WTC11 (cell line): ENCODE measurements at regions not wholly inside any gene's neighbourhood (a gene's known extent, or its start where the extent isn't known, plus 50 kb on each side); places are given as distances from the start of the nearest gene placed in this dataset.

ENCODE experiments used
- ATAC-seq: fragments of 200-7000 bp; cut with Tn5 transposase; 2 replicates; pipeline ENCODE4 v1.10.0; 2021; ENCODE audit warnings: mild to moderate bottlenecking, moderate library complexity
- CTCF ChIA-PET: fragments of 300-600 bp; sonication (Branson Sonifier 250); formaldehyde crosslinking; loops from one replicate; lab custom pipeline; 2021; ENCODE audit warnings: antibody characterized with exemption; lab: Charles Lee
- POLR2A ChIA-PET: fragments of 350-600 bp; sonication (Branson Sonifier 250); formaldehyde crosslinking; loops from one replicate; lab custom pipeline; 2021; ENCODE audit warnings: antibody characterized with exemption; lab: Charles Lee
- DNase-seq: peaks from one replicate; pipeline ENCODE4 v3.0.0; 2021; ENCODE audit warnings: low spot score
- H3K27ac Mint-ChIP-seq: 2 replicates; pipeline ENCODE4 v1.8.0; 2021; ENCODE audit warnings: mixed read lengths
- H3K27me3 Mint-ChIP-seq: 2 replicates; pipeline ENCODE4 v1.8.0; 2021; ENCODE audit warnings: low read depth, mild to moderate bottlenecking, moderate library complexity, mixed read lengths
- H3K36me3 Mint-ChIP-seq: 2 replicates; pipeline ENCODE4 v1.8.0; 2021; ENCODE audit warnings: mixed read lengths
- H3K4me1 Mint-ChIP-seq: 2 replicates; pipeline ENCODE4 v1.8.0; 2022; ENCODE audit warnings: mixed read lengths
- H3K4me3 Mint-ChIP-seq: 2 replicates; pipeline ENCODE4 v1.8.0; 2021; ENCODE audit warnings: mild to moderate bottlenecking, moderate library complexity, mixed read lengths
- H3K9me3 Mint-ChIP-seq: 2 replicates; pipeline ENCODE4 v1.8.0; 2021; ENCODE audit warnings: mixed read lengths
- CREB1 ChIP-seq: sonication (generic); formaldehyde crosslinking; IDR thresholded peaks from 2 replicates; pipeline ENCODE4 v1.8.0; 2023; ENCODE audit warnings: mild to moderate bottlenecking, missing genetic modification reagents
- ELF4 ChIP-seq: sonication (generic); formaldehyde crosslinking; IDR thresholded peaks from 2 replicates; pipeline ENCODE4 v1.8.1; 2022; ENCODE audit warnings: low read depth, mild to moderate bottlenecking, moderate library complexity, missing genetic modification reagents
- ESRRA ChIP-seq: sonication (generic); formaldehyde crosslinking; IDR thresholded peaks from 2 replicates; pipeline ENCODE4 v1.8.1; 2022; ENCODE audit warnings: mild to moderate bottlenecking, missing genetic modification reagents, borderline replicate concordance
- FOXK1 ChIP-seq: sonication (generic); formaldehyde crosslinking; IDR thresholded peaks from 2 replicates; pipeline ENCODE4 v1.8.0; 2022; ENCODE audit warnings: mild to moderate bottlenecking, moderate library complexity, missing genetic modification reagents
- GABPB1 ChIP-seq: sonication (generic); formaldehyde crosslinking; IDR thresholded peaks from 2 replicates; pipeline ENCODE4 v1.8.1; 2023; ENCODE audit warnings: mild to moderate bottlenecking, missing genetic modification reagents
- HMGA2 ChIP-seq: fragments of 250-450 bp; sonication (Bioruptor Pico); IDR thresholded peaks from 2 replicates; pipeline ENCODE4 v1.4.0; 2021; ENCODE audit warnings: mild to moderate bottlenecking, moderate library complexity
- IRF2 ChIP-seq: sonication (generic); formaldehyde crosslinking; IDR thresholded peaks from 2 replicates; pipeline ENCODE4 v1.8.0; 2022; ENCODE audit warnings: low read depth, missing genetic modification reagents, borderline replicate concordance
- JAZF1 ChIP-seq: fragments of 250-450 bp; sonication (Bioruptor Pico); IDR thresholded peaks from 2 replicates; pipeline ENCODE4 v1.9.0; 2021; ENCODE audit warnings: moderate library complexity, mild to moderate bottlenecking, inconsistent platforms
- MXD4 ChIP-seq: fragments of 250-450 bp; sonication (Bioruptor Pico); IDR thresholded peaks from 2 replicates; pipeline ENCODE4 v1.8.0; 2021; ENCODE audit warnings: mild to moderate bottlenecking, moderate library complexity, borderline replicate concordance
- MYBL2 ChIP-seq: sonication (generic); formaldehyde crosslinking; IDR thresholded peaks from 2 replicates; pipeline ENCODE4 v1.8.1; 2023; ENCODE audit warnings: mild to moderate bottlenecking, moderate library complexity, missing genetic modification reagents
- NFYB ChIP-seq: sonication (generic); formaldehyde crosslinking; conservative IDR thresholded peaks from 2 replicates; pipeline ENCODE4 v1.8.0; 2022; ENCODE audit warnings: low read depth, missing genetic modification reagents
- OVOL2 ChIP-seq: fragments of 250-450 bp; sonication (Bioruptor Pico); IDR thresholded peaks from 2 replicates; pipeline ENCODE4 v1.9.0; 2021; ENCODE audit warnings: mild to moderate bottlenecking, borderline replicate concordance
- PRRX2 ChIP-seq: fragments of 250-450 bp; sonication (Bioruptor Pico); IDR thresholded peaks from 2 replicates; pipeline ENCODE4 v1.8.0; 2021; ENCODE audit warnings: mild to moderate bottlenecking
- SMAD4 ChIP-seq: sonication (generic); formaldehyde crosslinking; IDR thresholded peaks from 2 replicates; pipeline ENCODE4 v1.8.0; 2022; ENCODE audit warnings: mild to moderate bottlenecking, missing genetic modification reagents
- SOX15 ChIP-seq: fragments of 250-450 bp; sonication (Bioruptor Pico); IDR thresholded peaks from 2 replicates; pipeline ENCODE4 v1.9.0; 2021; ENCODE audit warnings: mild to moderate bottlenecking
- ZNF121 ChIP-seq: sonication (generic); formaldehyde crosslinking; IDR thresholded peaks from 2 replicates; pipeline ENCODE4 v1.8.0; 2023; ENCODE audit warnings: missing genetic modification reagents
- ZNF671 ChIP-seq: fragments of 250-450 bp; sonication (Bioruptor Pico); IDR thresholded peaks from 2 replicates; pipeline ENCODE4 v1.8.0; 2021; ENCODE audit warnings: mild to moderate bottlenecking
- TF ChIP-seq, protein P1 (sequence below): sonication (generic); formaldehyde crosslinking; IDR thresholded peaks from 2 replicates; pipeline ENCODE4 v1.8.1; 2023; ENCODE audit warnings: mild to moderate bottlenecking, missing genetic modification reagents, borderline replicate concordance
- TF ChIP-seq, protein P2 (sequence below): sonication (generic); formaldehyde crosslinking; IDR thresholded peaks from 2 replicates; pipeline ENCODE4 v1.8.1; 2022; ENCODE audit warnings: low read depth, mild to moderate bottlenecking, moderate library complexity, missing genetic modification reagents, borderline replicate concordance
- TF ChIP-seq, protein P3 (sequence below): sonication (generic); formaldehyde crosslinking; conservative IDR thresholded peaks from 2 replicates; pipeline ENCODE4 v1.8.1; 2022; ENCODE audit warnings: mild to moderate bottlenecking, missing genetic modification reagents
- TF ChIP-seq, protein P4 (sequence below): sonication (generic); formaldehyde crosslinking; IDR thresholded peaks from 2 replicates; pipeline ENCODE4 v1.8.0; 2022; ENCODE audit warnings: mild to moderate bottlenecking, missing genetic modification reagents
- TF ChIP-seq, protein P5 (sequence below): fragments of 250-450 bp; sonication (Bioruptor Pico); IDR thresholded peaks from 2 replicates; pipeline ENCODE4 v1.9.0; 2021; ENCODE audit warnings: mild to moderate bottlenecking, borderline replicate concordance
- TF ChIP-seq, protein P6 (sequence below): sonication (generic); formaldehyde crosslinking; IDR thresholded peaks from 2 replicates; pipeline ENCODE4 v1.8.1; 2023; ENCODE audit warnings: mild to moderate bottlenecking, missing genetic modification reagents

DNA sequence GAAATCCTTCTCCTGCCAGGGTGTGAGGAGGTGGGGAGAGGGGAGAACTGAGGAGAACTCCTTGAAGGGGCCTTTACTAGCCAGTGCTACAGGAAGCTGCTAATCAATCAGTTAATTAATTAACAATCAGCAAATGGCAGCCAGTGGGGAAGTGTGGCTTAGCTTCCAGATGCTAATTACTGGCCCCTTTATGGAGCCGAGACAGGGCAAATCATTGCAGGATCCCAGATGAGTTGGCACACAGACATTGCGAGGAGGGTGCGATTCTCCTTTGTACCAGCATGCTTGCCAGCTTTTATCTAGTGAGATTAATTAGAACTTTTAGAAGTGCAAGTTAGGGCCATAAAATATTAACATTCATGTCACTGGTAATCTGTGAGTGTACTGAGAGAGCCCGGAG is 84.0 kb downstream of the XRCC2 start (continued):
- TF ChIP-seq, protein P1, sequence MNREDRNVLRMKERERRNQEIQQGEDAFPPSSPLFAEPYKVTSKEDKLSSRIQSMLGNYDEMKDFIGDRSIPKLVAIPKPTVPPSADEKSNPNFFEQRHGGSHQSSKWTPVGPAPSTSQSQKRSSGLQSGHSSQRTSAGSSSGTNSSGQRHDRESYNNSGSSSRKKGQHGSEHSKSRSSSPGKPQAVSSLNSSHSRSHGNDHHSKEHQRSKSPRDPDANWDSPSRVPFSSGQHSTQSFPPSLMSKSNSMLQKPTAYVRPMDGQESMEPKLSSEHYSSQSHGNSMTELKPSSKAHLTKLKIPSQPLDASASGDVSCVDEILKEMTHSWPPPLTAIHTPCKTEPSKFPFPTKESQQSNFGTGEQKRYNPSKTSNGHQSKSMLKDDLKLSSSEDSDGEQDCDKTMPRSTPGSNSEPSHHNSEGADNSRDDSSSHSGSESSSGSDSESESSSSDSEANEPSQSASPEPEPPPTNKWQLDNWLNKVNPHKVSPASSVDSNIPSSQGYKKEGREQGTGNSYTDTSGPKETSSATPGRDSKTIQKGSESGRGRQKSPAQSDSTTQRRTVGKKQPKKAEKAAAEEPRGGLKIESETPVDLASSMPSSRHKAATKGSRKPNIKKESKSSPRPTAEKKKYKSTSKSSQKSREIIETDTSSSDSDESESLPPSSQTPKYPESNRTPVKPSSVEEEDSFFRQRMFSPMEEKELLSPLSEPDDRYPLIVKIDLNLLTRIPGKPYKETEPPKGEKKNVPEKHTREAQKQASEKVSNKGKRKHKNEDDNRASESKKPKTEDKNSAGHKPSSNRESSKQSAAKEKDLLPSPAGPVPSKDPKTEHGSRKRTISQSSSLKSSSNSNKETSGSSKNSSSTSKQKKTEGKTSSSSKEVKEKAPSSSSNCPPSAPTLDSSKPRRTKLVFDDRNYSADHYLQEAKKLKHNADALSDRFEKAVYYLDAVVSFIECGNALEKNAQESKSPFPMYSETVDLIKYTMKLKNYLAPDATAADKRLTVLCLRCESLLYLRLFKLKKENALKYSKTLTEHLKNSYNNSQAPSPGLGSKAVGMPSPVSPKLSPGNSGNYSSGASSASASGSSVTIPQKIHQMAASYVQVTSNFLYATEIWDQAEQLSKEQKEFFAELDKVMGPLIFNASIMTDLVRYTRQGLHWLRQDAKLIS (CRISPR knock-in tag), result no peak
- TF ChIP-seq, protein P2, sequence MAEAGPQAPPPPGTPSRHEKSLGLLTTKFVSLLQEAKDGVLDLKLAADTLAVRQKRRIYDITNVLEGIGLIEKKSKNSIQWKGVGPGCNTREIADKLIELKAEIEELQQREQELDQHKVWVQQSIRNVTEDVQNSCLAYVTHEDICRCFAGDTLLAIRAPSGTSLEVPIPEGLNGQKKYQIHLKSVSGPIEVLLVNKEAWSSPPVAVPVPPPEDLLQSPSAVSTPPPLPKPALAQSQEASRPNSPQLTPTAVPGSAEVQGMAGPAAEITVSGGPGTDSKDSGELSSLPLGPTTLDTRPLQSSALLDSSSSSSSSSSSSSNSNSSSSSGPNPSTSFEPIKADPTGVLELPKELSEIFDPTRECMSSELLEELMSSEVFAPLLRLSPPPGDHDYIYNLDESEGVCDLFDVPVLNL (CRISPR knock-in tag), result no peak
- TF ChIP-seq MXD4 (CRISPR knock-in tag) (no peak), JAZF1 (CRISPR knock-in tag) (no peak), IRF2 (no peak), MYBL2 (no peak)
- TF ChIP-seq, protein P3, sequence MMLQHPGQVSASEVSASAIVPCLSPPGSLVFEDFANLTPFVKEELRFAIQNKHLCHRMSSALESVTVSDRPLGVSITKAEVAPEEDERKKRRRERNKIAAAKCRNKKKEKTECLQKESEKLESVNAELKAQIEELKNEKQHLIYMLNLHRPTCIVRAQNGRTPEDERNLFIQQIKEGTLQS (CRISPR knock-in tag), result no peak

DNA sequence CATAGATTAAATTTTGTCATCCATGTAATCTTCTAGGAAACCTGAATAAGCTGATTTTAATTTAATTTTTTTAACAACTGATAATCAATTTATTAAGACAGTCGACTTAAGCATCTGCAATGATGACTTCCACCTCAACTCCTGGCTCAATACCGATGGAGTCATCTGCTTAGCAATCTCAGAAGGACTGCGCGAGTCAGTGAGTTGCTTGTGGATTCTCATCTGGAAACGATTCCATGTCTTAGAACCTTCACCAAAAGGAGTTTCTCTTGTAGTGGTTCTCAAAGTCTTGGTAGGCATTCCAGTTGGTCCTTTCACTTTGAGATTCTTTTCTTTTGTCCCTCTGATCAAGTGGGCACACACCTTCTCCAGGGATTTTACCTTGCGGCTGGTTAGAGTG is 85.5 kb downstream of the XRCC2 start:
- Mint-ChIP-seq H3K36me3 (peaks cover 2% of the 10 kb centered on the region; the same call in 1 of the 2 replicates), H3K4me1 (peaks cover 12% of the 10 kb centered on the region), H3K27ac (no peak overlapping the region; the same call in 1 of the 2 replicates), H3K9me3 (peaks cover 4% of the 10 kb centered on the region), H3K27me3 (no peaks in the 10 kb centered on the region; the same call in 1 of the 2 replicates), H3K4me3 (no peak overlapping the region)
- POLR2A ChIA-PET, result no interaction called here
- CTCF ChIA-PET, result no interaction called here
- no peak for DNase-seq
- TF ChIP-seq, protein P4, sequence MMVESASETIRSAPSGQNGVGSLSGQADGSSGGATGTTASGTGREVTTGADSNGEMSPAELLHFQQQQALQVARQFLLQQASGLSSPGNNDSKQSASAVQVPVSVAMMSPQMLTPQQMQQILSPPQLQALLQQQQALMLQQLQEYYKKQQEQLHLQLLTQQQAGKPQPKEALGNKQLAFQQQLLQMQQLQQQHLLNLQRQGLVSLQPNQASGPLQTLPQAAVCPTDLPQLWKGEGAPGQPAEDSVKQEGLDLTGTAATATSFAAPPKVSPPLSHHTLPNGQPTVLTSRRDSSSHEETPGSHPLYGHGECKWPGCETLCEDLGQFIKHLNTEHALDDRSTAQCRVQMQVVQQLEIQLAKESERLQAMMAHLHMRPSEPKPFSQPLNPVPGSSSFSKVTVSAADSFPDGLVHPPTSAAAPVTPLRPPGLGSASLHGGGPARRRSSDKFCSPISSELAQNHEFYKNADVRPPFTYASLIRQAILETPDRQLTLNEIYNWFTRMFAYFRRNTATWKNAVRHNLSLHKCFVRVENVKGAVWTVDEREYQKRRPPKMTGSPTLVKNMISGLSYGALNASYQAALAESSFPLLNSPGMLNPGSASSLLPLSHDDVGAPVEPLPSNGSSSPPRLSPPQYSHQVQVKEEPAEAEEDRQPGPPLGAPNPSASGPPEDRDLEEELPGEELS (CRISPR knock-in tag), result no peak
- no peak for TF ChIP-seq MXD4 (CRISPR knock-in tag)
- no peak for TF ChIP-seq OVOL2
- no peak for TF ChIP-seq SMAD4
- no peak for TF ChIP-seq ZNF671 (CRISPR knock-in tag)
- TF ChIP-seq FOXK1 (CRISPR knock-in tag), result no peak
- TF ChIP-seq, protein P5, sequence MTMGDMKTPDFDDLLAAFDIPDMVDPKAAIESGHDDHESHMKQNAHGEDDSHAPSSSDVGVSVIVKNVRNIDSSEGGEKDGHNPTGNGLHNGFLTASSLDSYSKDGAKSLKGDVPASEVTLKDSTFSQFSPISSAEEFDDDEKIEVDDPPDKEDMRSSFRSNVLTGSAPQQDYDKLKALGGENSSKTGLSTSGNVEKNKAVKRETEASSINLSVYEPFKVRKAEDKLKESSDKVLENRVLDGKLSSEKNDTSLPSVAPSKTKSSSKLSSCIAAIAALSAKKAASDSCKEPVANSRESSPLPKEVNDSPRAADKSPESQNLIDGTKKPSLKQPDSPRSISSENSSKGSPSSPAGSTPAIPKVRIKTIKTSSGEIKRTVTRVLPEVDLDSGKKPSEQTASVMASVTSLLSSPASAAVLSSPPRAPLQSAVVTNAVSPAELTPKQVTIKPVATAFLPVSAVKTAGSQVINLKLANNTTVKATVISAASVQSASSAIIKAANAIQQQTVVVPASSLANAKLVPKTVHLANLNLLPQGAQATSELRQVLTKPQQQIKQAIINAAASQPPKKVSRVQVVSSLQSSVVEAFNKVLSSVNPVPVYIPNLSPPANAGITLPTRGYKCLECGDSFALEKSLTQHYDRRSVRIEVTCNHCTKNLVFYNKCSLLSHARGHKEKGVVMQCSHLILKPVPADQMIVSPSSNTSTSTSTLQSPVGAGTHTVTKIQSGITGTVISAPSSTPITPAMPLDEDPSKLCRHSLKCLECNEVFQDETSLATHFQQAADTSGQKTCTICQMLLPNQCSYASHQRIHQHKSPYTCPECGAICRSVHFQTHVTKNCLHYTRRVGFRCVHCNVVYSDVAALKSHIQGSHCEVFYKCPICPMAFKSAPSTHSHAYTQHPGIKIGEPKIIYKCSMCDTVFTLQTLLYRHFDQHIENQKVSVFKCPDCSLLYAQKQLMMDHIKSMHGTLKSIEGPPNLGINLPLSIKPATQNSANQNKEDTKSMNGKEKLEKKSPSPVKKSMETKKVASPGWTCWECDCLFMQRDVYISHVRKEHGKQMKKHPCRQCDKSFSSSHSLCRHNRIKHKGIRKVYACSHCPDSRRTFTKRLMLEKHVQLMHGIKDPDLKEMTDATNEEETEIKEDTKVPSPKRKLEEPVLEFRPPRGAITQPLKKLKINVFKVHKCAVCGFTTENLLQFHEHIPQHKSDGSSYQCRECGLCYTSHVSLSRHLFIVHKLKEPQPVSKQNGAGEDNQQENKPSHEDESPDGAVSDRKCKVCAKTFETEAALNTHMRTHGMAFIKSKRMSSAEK, result no peak
- TF ChIP-seq SOX15, result no peak
- no peak for TF ChIP-seq GABPB1 (CRISPR knock-in tag)
- TF ChIP-seq HMGA2 (CRISPR knock-in tag), result no peak
- TF ChIP-seq, protein P2 (CRISPR knock-in tag), result no peak
- no peak for TF ChIP-seq ELF4 (CRISPR knock-in tag)
- TF ChIP-seq PRRX2, result no peak
- TF ChIP-seq ZNF121 (CRISPR knock-in tag), result no peak
- TF ChIP-seq, protein P6, sequence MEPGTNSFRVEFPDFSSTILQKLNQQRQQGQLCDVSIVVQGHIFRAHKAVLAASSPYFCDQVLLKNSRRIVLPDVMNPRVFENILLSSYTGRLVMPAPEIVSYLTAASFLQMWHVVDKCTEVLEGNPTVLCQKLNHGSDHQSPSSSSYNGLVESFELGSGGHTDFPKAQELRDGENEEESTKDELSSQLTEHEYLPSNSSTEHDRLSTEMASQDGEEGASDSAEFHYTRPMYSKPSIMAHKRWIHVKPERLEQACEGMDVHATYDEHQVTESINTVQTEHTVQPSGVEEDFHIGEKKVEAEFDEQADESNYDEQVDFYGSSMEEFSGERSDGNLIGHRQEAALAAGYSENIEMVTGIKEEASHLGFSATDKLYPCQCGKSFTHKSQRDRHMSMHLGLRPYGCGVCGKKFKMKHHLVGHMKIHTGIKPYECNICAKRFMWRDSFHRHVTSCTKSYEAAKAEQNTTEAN (CRISPR knock-in tag), result no peak
- no peak for TF ChIP-seq CREB1 (CRISPR knock-in tag)
- TF ChIP-seq ESRRA (CRISPR knock-in tag), result no peak
- TF ChIP-seq NFYB (CRISPR knock-in tag), result no peak
- ATAC-seq, result no peak
